ENCODE measurements at regions not wholly inside any gene's neighbourhood (a gene's known extent, or its start where the extent isn't known, plus 50 kb on each side); places are given as distances from the start of the nearest gene placed in this dataset.
"Not testable (repeated sequence)": the region's sequence is repeated elsewhere in the genome, so short reads cannot be mapped to it uniquely, and the experiment has no call there.

DNA sequence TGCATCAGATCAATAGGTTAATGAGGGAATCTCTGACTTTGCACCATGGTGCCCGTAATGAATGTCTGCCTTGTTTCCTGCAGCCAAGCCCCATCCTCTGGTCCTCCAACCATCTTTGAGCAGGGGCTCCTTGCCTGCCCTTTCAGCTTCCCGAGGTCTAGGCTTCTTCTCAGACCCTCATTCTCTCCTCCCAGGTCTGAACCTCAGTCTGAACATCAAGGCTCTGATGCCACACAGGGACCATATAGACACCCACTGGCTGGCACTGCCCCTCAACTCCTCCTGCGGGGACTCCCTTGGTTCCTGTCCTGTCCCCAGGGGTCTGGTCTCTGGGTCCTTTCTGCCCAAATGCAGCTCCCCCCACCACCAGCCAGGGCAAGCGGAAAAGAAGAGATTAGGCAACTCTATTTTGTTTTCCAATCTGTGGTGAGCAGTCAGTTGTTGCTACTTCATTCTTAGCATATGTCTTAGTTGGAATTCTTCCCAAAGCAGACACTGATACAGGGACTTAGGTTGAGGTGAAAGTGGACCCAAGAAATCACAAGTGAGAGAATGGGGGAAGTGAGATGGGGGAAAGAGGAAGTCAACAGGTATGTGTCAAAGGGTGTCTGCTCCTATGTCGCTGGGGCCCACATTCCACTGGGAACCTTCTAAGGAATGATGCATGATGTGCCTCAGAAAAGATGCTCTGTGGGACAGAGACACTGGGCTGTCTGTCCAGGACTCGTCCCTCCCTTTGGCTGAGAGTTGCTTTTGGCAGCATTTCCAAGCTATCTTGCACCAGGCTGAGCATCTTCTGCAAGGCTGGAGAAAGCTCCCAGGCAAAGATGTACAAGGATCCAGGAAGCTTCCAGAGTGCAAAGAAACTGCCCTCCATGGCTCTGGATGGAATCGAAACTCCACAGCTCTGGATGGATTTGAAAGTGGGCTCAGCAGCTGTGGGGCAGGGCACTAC is 1096.5 kb upstream of the TMEM132C start:
- Histone ChIP-seq H3K27ac (ENCODE audit: low read depth, low read length) (peak overlapping the region; percentile 73), H3K9me3 (ENCODE audit: low read depth, low read length) (no peaks in the 10 kb centered on the region), H3K4me1 (ENCODE audit: insufficient read depth, low read length) (peaks cover 32% of the 10 kb centered on the region), H3K4me2 (ENCODE audit: insufficient read depth, low read length) (peak overlapping the region; percentile 66), H3K79me2 (ENCODE audit: insufficient read depth, low read length) (no peaks in the 10 kb centered on the region), H3K27me3 (ENCODE audit: insufficient read depth, low read length) (no peaks in the 10 kb centered on the region), H4K20me1 (ENCODE audit: insufficient read depth, low read length) (no peaks in the 10 kb centered on the region), H3K36me3 (ENCODE audit: insufficient read depth, low read length) (no peaks in the 10 kb centered on the region), H3K4me3 (ENCODE audit: insufficient read depth, low read length) (no peak overlapping the region), H2AFZ (ENCODE audit: low read length) (peak overlapping the region; percentile 35)
- no peak for DNase-seq (ENCODE audit: insufficient read length, low spot score, missing footprints)
- TF ChIP-seq CTCF (IDR thresholded peaks at IDR 0.05; ENCODE audit: extremely low read depth, low read depth, low read length): no peak

GRCh38 chr12:127172861-127173260 is 1094.1 kb upstream of the TMEM132C start:
- H3K9me3 ChIP-seq (ENCODE audit: low read depth, low read length): peaks cover 11% of the 10 kb centered on the region
- no peak overlapping the region for H3K4me2 ChIP-seq (ENCODE audit: insufficient read depth, low read length)
- H3K36me3 ChIP-seq (ENCODE audit: insufficient read depth, low read length): no peaks in the 10 kb centered on the region
- H3K27ac ChIP-seq (ENCODE audit: low read depth, low read length): no peak overlapping the region
- H3K4me1 ChIP-seq (ENCODE audit: insufficient read depth, low read length): peaks cover 29% of the 10 kb centered on the region
- no peak for TF ChIP-seq CTCF (IDR thresholded peaks at IDR 0.05; ENCODE audit: extremely low read depth, low read depth, low read length)
- H4K20me1 ChIP-seq (ENCODE audit: insufficient read depth, low read length): no peaks in the 10 kb centered on the region
- H3K4me3 ChIP-seq (ENCODE audit: insufficient read depth, low read length): no peak overlapping the region
- no peak overlapping the region for H2AFZ ChIP-seq (ENCODE audit: low read length)
- no peaks in the 10 kb centered on the region for H3K27me3 ChIP-seq (ENCODE audit: insufficient read depth, low read length)
- H3K79me2 ChIP-seq (ENCODE audit: insufficient read depth, low read length): no peaks in the 10 kb centered on the region
- DNase-seq (ENCODE audit: insufficient read length, low spot score, missing footprints): no peak

DNA sequence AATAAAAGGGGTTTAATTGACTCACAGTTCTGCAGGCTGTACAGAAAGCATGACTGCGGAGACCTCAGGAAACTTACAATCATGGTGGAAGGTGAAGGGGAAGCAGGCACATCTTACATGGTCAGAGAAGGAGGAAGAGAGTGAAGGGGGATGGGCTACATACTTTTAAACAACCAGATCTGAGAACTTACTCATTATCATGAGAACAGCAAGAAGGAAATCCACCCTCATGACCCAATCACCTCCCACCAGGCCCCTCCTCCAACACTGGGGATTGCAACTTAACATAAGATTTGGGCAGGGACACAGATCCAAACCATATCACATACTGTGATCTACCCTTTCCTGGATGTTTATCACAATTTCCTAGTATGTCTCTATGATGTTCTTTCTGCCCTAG is 1093.0 kb upstream of the TMEM132C start:
- not testable (repeated sequence) for H2AFZ ChIP-seq (ENCODE audit: low read length); DNase-seq (ENCODE audit: insufficient read length, low spot score, missing footprints); H3K27ac ChIP-seq (ENCODE audit: low read depth, low read length); H3K79me2 ChIP-seq (ENCODE audit: insufficient read depth, low read length); H3K27me3 ChIP-seq (ENCODE audit: insufficient read depth, low read length); H3K4me3 ChIP-seq (ENCODE audit: insufficient read depth, low read length); H3K4me2 ChIP-seq (ENCODE audit: insufficient read depth, low read length); H3K36me3 ChIP-seq (ENCODE audit: insufficient read depth, low read length); H4K20me1 ChIP-seq (ENCODE audit: insufficient read depth, low read length)
- Histone ChIP-seq H3K9me3 (ENCODE audit: low read depth, low read length) (peaks cover 11% of the 10 kb centered on the region), H3K4me1 (ENCODE audit: insufficient read depth, low read length) (peaks cover 27% of the 10 kb centered on the region)

- DNase-seq (ENCODE audit: insufficient read length, low spot score, missing footprints): no peak
- no peaks in the 10 kb centered on the region for H3K36me3 ChIP-seq (ENCODE audit: insufficient read depth, low read length)
- H3K9me3 ChIP-seq (ENCODE audit: low read depth, low read length): peaks cover 11% of the 10 kb centered on the region
- H3K27me3 ChIP-seq (ENCODE audit: insufficient read depth, low read length): no peaks in the 10 kb centered on the region
- H3K4me1 ChIP-seq (ENCODE audit: insufficient read depth, low read length): peaks cover 19% of the 10 kb centered on the region
- no peaks in the 10 kb centered on the region for H4K20me1 ChIP-seq (ENCODE audit: insufficient read depth, low read length)
- H2AFZ ChIP-seq (ENCODE audit: low read length): no peak overlapping the region
- H3K79me2 ChIP-seq (ENCODE audit: insufficient read depth, low read length): no peaks in the 10 kb centered on the region
- no peak for TF ChIP-seq CTCF (IDR thresholded peaks at IDR 0.05; ENCODE audit: extremely low read depth, low read depth, low read length)
- H3K4me2 ChIP-seq (ENCODE audit: insufficient read depth, low read length): no peak overlapping the region
- H3K4me3 ChIP-seq (ENCODE audit: insufficient read depth, low read length): no peak overlapping the region
- H3K27ac ChIP-seq (ENCODE audit: low read depth, low read length): no peak overlapping the region
These were observed 1092.1 kb upstream of the TMEM132C start for GRCh38 chr12:127174881-127175280.
